ENCODE measurements at regions not wholly inside any gene's neighbourhood (a gene's known extent, or its start where the extent isn't known, plus 50 kb on each side); places are given as distances from the start of the nearest gene placed in this dataset.
"Not testable (repeated sequence)": the region's sequence is repeated elsewhere in the genome, so short reads cannot be mapped to it uniquely, and the experiment has no call there.

DNA sequence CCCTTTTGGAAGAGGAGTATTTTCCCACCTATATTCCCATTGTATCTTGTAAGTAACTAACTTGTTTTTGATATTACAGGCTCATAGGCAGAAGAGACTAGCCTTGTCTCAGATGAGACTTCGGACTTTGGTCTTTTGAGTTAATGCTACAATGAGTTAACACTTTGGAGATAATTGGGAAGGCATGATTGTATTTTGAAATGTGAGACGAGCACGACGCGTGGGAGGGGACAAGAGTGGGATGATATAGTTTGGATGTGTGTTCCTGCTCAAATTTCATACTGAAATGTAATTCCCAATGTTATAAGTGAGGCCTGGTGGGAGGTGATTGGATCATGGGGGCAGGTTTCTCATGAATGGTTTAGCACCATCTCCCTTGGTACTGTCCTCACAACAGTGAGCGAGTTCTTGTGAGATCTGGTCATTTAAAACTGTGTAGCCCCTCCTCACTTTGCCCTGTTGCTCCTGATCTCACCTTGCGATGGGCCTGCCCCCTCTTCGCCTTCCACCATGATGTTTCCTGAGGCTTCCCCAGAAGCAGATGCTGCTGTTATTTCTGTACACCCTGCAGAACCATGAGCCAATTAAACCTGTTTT lies 721.5 kb upstream of the CTNND2 start:
- DNase-seq, result no peak

DNA sequence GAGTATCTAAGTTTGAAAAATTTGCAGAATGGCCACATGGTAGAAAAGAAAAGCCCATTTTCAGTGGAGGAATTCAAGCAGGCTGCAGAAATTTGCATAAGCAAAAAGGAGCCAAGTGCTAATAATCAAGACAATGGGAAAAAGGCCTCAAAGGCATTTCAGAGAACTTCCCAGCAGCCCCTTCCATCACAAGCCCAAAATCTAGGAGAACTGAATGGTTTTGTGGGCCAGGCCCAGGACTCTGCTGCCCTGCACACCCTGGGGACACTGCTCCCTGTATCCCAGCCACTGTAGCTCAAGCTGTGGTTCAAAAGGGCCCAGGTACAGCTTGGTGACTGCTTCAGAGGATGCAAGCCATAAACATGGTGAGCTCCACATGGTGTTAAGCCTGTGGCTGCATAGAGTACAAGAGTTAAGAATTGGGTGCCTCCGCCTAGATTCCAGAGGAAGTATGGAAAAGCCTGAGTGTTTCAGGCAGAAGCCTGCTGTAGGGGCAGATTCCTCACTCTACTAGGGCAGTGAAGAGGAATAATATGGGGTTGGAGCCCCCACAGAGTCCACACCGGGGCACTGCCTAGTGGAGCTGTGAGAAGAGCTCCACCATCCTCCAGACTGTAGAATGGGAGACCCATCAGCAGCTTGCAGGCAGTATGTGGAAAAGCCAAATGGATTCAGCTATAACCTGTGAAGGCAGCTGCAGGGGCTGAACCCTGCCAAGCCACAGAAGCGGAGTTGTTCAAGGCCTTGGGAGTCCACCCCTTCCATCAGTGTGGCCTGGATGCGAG lies 720.7 kb upstream of the CTNND2 start:
- DNase-seq, result no peak

DNA sequence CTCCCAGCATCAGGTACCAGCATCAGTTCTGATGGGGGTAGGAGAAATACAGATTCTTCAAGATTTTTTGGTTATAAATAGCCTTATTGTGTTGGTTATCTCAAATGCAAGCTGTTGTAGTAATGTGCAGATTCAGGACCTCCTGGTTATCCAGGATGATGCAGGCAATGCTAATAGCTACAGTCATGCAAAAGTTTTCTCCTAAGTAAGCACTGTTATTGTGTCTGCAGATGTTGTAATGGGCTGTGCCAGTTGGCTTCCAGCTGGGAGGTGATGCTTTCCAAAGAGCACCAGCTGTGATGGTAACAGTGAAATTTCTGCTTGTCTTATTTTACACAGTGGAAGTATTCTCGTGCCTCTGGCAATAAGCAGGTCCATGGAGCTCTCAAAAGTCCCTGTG lies 719.2 kb upstream of the CTNND2 start:
- DNase-seq, result no peak

DNA sequence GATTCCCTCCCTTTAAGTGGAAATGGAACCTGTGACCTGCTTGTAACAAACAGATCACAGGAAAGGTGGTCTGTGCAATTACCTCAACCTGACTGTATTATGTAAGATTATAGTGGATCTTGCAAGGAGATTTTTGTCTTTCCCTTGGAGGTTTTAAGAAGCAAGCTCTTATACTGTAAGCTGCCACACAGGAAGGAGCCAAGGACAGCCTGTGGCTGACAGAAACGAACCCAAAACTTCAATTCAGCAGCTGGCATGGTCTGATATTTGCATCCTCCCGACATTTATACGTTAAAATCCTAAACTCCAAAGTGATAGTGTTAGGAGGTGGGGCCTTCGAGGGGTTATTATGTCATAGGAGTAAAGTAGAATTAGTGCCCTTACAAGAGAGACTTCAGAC lies 711.8 kb upstream of the CTNND2 start:
- DNase-seq, result no peak

DNA sequence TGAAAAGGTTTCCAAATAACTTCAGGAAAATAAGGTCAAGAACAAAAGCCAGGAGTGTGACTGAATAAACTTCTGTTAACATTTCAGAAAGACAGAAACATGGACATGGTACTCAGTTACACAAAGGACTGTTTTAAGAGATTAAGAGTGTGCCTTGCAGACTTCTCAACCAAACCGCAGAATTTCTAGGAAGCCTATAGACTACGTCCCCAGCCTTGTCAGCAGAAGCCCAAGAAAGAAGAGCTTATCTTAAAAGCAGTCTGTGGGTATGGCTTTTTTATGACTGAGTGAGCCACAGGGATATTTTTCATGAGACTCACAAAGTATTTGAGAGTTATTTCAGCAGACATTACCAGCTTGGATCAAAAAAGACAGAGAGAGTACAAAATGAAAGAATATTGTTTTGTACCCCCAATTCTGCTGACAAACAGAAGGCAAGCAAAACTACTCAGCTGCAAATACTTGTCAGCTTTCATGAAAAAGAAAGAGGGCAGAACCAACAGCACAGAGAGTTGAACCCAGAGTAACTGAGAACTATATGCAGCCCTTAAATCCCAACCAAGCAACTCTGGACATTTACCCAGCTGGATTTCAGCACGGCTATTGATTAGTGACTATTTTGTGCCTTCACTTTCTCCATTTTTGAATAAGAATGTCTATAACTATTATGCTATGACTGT lies 711.0 kb upstream of the CTNND2 start:
- DNase-seq, result no peak

DNA sequence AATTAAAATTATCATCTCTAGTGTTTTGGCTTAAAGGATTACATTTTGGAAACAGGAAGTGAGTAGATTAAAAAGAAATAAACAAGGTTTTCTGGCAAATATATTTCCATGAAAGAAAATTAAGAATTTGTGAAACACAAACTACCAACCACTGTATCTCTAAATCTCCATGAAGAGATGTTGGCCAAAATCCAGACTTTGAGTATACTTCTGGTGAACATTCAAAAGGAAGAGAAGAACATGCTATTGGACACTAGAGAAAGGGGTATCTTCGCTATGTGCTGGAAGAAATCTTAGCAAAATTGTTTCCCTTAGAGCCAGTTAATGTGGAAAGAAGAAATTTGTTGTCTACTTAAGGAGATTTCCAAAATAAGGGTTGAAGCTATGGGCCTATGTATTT lies 710.4 kb upstream of the CTNND2 start:
- DNase-seq, result no peak

DNA sequence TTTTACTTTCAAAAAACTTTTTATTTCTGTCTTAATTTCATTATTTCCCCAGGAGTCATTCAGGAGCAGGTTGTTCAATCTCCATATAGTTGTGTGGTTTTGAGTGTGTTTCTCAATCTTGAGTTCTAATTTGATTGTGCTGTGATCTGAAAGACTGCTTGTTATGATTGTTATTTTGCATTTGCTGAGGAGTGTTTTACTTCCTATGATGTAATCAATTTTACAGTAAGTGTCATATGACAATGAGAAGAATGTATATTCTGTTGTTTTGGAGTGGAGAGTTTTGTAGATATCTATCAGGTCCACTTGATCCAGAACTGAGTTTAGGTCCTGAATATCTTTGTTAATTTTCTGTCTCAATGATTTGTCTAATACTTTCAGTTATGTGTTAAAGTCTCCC lies 706.9 kb upstream of the CTNND2 start:
- DNase-seq, result no peak

DNA sequence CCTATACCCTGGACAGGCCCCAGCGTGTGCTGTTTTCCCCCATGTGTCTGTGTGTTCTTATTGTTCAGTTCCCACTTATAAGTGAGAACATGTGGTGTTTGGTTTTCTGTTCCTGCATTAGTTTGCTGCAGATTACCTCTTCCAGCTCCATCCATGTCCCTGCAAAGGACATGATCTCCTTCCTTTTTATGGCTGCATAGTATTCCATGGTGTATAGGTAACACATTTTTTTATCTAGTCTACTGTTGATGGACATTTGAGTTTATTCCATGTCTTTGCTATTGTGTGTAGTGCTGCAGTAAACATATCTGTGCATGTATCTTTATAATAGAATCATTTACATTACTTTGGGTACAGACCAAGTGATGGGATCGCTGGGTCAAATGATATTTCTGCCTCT lies 703.6 kb upstream of the CTNND2 start:
- DNase-seq, result not testable (repeated sequence)

DNA sequence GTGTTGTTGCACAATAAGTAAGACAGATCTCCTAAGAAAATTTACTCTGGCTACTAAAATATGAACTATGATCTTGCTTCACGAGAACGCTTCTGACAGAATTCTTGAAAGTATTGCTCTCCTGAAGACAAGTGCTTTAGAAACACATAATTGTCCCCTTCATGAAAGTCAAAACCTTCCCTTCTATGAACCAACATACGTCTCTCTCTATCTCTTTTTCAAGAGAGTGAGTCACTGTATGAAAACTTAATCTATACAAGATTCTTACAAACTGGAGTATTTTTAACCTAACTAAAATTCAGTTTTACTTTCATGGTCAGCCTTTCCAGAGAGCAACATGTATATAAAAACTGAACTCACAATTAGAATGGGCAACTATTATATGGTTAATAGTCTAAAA lies 688.0 kb upstream of the CTNND2 start:
- no peak for DNase-seq

DNA sequence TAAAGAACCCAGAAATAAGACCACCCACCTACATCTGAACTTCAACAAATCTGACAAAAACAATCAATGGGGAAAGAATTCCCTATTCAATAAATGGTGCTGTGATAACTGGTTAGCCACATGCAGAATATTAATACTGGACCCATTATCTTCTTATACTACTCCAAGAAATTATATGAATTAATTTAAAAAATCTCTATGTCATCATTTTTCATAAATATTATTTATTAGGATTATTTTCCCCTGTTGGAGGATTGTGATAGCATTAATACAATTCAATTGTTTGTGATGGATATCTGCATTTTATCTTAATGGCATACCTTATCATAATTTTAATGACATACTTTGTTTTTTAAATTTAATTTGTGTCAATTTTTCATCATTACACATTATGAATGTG lies 682.2 kb upstream of the CTNND2 start:
- DNase-seq, result no peak

DNA sequence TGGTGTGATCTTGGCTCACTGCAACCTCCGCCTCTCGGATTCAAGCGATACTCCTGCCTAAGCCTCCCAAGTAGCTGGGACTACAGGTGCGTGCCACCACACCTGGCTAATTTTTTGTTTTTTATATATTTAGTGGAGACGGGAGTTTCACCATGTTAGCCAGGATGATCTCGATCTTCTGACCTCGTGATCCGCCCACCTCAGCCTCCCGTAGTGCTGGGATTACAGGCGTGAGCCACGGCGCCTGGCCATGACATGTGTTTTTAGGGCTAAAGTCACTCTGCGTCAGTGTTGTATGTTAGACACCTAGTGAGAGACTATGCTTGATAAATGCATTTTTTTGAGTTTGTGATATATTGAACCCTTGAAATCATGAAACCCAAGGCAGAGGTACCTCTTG lies 674.6 kb upstream of the CTNND2 start:
- DNase-seq, result not testable (repeated sequence)

DNA sequence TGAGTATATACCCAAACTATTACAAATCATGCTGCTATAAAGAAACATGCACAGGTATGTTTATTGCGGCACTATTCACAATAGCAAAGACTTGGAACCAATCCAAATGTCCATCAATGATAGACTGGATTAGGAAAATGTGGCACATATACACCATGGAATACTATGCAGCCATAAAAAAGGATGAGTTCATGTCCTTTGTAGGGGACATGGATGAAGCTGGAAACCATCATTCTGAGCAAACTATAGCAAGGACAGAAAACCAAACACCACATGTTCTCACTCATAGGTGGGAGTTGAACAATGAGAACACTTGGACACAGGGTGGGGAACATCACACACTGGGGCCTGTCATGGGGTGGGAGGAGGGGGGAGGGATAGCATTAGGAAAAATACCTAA lies 672.7 kb upstream of the CTNND2 start:
- DNase-seq, result not testable (repeated sequence)

DNA sequence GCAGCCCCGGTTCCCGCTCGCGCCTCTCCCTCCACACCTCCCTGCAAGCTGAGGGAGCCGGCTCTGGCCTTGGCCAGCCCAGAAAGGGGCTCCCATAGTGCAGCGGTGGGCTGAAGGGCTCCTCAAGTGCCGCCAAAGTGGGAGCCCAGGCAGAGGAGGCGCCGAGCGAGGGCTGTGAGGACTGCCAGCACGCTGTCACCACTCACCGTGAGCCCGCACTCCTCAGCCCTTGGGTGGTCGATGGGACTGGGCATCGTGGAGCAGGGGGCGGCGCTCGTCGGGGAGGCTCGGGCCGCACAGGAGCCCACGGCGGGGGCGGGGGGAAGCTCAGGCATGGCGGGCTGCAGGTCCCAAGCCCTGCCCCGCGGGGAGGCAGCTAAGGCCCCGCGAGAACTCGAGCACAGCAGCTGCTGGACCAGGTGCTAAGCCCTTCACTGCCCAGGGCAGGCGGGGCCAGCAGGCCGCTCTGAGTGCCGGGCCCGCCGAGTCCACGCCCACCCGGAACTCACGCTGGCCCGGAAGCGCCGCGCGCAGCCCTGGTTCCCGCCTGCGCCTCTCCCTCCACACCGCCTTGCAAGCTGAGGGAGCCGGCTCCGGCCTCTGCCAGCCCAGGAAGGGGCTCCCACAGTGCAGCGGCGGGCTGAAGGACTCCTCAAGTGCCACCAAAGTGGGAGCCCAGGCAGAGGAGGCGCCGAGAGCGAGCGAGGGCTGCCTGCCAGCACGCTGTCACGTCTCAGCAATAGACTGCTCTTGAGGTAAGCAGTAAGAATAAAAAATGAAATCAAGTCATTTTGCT lies 670.2 kb upstream of the CTNND2 start:
- not testable (repeated sequence) for DNase-seq

DNA sequence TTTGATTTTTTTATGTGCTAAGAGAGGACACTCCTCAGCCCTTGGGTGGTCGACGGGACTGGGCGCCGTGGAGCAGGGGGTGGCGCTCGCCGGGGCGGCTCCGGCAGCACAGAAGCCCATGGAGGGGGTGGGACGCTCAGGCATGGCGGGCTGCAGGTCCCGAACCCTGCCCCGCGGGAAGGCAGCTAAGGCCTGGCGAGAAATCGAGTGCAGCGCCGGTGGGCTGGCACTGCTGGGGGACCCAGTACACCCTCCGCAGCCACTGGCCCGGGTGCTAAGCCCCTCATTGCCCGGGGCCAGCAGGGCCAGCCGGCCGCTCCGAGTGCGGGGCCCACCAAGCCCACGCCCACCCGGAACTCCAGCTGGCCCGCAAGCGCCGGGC lies 669.7 kb upstream of the CTNND2 start:
- not testable (repeated sequence) for DNase-seq

DNA sequence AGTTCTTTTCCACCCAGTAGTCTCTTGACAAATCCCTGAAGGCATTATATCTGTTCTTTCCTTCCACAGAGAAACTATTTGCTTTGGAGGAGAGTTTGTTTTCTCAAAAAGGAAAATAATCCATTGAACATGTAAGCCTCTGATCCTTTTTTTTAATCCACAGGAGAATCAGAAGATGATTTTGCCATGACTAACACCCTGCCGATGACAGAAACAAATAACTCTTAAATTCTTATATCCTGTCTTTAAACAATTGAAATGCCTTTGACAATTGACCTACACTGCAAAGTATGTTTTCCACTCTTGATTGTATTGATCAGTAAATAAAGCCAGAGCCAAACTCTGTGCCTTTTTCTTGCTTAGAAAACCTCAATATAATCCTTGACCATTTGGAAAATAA lies 666.4 kb upstream of the CTNND2 start:
- DNase-seq, result no peak

DNA sequence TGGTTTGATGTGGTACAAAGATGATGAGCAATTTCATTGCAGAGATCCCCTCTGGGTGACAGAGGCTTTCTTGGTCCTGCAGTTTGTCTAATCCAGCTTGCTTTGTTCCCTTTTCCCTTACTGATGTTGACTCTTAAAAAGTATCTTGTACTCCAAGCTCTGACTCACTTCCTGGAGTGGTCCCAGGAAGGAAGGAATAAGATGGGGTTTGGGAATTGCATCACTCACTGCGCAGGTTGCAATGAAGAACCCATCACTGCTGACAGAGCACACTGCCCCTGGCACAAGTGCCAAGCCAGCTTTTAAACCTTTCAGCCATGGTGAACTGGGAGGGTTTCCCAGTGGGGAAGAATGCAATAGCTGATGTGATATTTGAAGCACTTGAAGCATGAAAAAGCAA lies 662.2 kb upstream of the CTNND2 start:
- DNase-seq, result no peak

DNA sequence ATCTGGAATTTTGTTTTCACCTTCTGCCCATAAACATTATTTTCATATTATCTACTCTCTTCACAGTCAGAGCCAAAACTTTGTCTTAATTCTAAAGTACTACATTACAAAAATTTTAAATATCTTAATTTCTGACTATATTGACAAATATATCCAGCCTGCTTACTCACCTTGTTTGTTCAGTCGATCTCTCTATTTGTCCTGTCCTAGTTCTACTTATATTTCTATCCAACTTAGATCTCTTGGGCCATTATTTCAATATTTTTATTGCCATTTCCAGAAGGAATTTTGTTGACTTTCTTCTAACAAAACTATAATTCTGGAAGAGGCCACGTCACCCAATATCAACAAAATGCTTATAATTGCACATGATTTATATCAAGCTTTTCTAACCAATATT lies 652.8 kb upstream of the CTNND2 start:
- no peak for DNase-seq

DNA sequence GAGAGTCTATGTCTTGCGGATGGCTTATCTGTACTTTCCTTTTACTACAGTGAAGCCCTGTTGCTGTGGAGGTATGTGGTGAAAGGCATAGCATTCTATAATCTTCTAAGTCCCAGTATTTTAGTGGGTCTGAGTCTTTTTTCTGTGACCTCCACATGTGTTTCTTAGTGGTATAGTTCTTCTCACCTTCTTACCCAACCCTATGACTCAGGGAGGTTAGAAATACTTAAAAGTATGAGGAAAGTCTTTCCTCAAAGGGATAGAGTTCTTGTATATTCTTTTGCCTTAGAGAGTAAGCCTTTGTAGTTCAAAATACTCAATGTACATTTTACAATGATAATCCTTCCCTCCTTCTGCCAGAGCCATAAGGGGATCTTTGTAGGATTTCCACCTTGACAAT lies 621.9 kb upstream of the CTNND2 start:
- DNase-seq, result no peak

DNA sequence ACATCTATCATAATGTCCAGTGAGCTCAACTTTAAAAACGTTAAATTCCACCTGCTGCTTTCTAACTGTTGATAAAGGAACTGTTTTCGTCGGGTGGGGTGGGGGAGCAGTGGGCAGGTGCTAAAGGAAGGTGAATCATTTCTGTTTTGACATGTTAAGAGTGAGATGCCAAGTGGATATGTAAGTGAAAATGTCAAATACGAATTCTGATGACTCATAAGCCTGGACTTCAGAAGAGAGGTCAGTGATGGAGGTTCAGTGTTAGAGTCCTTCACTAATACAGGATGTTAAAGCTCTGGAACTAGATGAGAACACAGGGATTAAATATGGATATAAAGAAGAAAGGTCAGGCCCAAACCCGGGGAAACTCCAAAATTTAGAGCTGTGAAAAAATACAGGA lies 617.9 kb upstream of the CTNND2 start:
- DNase-seq, result no peak

DNA sequence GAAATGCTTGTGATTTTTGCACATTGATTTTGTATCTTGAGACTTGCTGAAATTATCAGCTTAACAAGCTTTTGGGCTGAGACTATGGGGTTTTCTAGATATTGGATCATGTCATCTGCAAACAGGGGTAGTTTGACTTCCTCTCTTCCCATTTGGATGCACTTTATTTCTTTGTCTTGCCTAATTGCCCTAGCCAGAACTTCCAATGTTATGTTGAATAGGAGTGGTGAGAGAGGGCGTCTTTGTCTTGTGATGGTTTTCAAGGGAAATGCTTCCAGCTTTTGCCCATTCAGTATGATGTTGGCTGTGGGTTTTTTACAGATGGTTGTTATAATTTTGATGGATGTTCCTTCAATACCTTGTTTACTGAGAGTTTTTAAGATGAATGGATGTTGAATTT lies 600.7 kb upstream of the CTNND2 start:
- not testable (repeated sequence) for DNase-seq

DNA sequence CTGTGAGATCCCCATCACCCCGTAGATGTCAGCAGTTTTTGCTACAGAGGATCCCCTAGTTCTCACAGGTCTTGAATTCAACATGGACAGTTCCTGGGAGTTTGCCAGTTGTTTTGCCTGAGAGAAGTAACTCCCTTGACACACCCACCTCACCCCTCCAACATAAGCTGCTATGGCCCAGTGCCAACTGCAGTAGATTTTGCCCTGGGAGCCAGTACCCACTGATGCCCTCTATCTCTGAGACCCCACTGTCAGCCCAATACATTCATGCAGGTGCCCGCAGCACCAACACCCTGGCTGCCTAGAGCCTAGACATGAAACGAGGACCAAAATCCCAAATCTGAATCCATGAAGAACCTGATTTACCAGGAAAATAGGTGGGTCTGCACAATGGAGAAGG lies 583.9 kb upstream of the CTNND2 start:
- DNase-seq, result no peak

DNA sequence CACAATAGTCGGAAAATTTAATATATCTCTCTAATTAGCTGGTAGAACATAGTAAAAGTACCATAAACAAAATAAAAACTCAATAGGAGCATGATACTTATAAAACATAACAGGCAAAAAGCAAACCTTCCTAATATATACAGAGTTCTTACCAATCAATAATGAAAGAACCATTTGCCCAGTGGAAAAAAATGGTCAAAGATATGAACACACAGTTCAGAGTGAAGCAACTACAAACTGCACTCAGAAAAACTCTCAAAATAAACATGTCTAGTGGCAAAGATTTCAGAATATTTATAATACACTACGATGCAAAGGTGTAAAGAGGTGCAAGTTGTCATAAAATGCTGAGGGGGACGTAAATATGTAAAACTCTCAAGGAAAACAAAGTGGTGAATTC lies 576.2 kb upstream of the CTNND2 start:
- DNase-seq, result no peak

DNA sequence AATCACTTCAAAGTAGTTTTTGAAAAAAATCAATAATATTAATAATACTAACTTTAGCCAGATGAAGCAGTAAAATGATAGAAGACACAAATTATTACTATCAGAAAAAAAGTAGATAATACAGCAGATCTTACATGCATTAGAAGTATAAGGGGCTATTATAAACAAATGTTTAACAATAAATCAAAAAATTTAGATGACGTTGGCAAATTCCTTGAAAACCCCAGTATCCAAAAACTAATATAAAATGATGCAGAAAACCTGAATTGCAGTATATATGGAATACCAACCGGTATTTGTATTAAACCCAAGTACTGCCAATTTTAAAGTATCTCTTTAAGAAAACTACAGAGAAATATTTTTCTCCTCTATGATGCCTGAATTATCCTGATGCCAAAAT lies 573.3 kb upstream of the CTNND2 start:
- DNase-seq, result no peak

DNA sequence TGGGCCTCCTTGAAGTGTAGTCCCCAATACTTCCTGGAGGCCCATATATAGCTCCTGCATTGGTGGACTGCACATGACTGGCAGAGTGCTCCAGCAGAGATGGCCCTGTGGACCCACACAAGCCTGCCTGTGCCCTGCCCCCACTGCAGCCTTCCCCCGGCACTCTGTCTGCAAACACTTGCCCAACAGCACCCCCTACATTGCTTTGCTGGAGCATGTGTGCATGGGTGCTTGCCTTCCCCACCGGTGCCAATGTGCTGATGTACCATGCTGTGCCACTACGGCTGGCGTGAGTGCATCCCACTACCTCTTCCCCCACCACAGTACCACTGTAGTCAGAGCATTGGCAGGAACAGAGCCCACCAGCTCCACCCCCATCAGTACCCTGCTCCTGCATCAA lies 563.6 kb upstream of the CTNND2 start:
- DNase-seq, result no peak

Measured in CD4-positive, alpha-beta T cell treated with Interferon alpha-2 for 1 hour (primary cell).